Hepatocyte (in vitro differentiated cells): ENCODE measurements at regions not wholly inside any gene's neighbourhood (a gene's known extent, or its start where the extent isn't known, plus 50 kb on each side); places are given as distances from the start of the nearest gene placed in this dataset.

Experiments
- CTCF ChIP-seq: fragments of 200-600 bp; sonication (generic); IDR thresholded peaks from 2 replicates; pipeline ENCODE4 v1.5.1; 2016; ENCODE audit warnings: antibody characterized with exemption, mild to moderate bottlenecking; ENCODE audit not compliant: poor library complexity
- EZH2phosphoT487 ChIP-seq: fragments of 200-600 bp; sonication (generic); IDR thresholded peaks from one replicate; pipeline ENCODE4 v1.6.1; 2018; ENCODE audit warnings: antibody characterized with exemption, mild to moderate bottlenecking, low read depth, moderate library complexity; ENCODE audit not compliant: unreplicated experiment, severe bottlenecking

- no peak for TF ChIP-seq CTCF
- no peak for TF ChIP-seq EZH2phosphoT487
These were observed 805.7 kb downstream of the TUSC7 start for GRCh38 chr3:117515309-117515708.
